ENCODE measurements at regions not wholly inside any gene's neighbourhood (a gene's known extent, or its start where the extent isn't known, plus 50 kb on each side); places are given as distances from the start of the nearest gene placed in this dataset.

GRCh38 chr20:57986666-57987065, 241.8 kb downstream of the ANKRD60 start:
- no peak for DNase-seq (ENCODE audit: extremely low read depth, low read depth)
- no peak for TF ChIP-seq CTCF (IDR thresholded peaks at IDR 0.05; ENCODE audit: low read depth, low read length, missing control alignments)

GRCh38 chr20:57985278-57985677, 243.2 kb downstream of the ANKRD60 start:
- TF ChIP-seq CTCF (IDR thresholded peaks at IDR 0.05; ENCODE audit: low read depth, low read length, missing control alignments): no peak
- H3K4me3 ChIP-seq (replicated peaks; ENCODE audit: low read depth, low read length): no peak overlapping the region
- no peak for DNase-seq (ENCODE audit: extremely low read depth, low read depth)

More at GRCh38 chr20:57986666-57987065, 241.8 kb downstream of the ANKRD60 start:
- H3K4me3 ChIP-seq (replicated peaks; ENCODE audit: low read depth, low read length): no peak overlapping the region

GRCh38 chr20:57983082-57983481, 245.4 kb downstream of the ANKRD60 start:
- TF ChIP-seq CTCF (IDR thresholded peaks at IDR 0.05; ENCODE audit: low read depth, low read length, missing control alignments): no peak
- DNase-seq (ENCODE audit: extremely low read depth, low read depth): no peak
- H3K4me3 ChIP-seq (replicated peaks; ENCODE audit: low read depth, low read length): no peak overlapping the region

GRCh38 chr20:57980506-57980905, 247.9 kb downstream of the ANKRD60 start:
- no peak for TF ChIP-seq CTCF (IDR thresholded peaks at IDR 0.05; ENCODE audit: low read depth, low read length, missing control alignments)
- H3K4me3 ChIP-seq (replicated peaks; ENCODE audit: low read depth, low read length): no peak overlapping the region
- no peak for DNase-seq (ENCODE audit: extremely low read depth, low read depth)

GRCh38 chr20:57977569-57977968, 250.9 kb downstream of the ANKRD60 start:
- H3K4me3 ChIP-seq (replicated peaks; ENCODE audit: low read depth, low read length): no peak overlapping the region
- TF ChIP-seq CTCF (IDR thresholded peaks at IDR 0.05; ENCODE audit: low read depth, low read length, missing control alignments): no peak
- DNase-seq (ENCODE audit: extremely low read depth, low read depth): no peak

- no peak overlapping the region for H3K4me3 ChIP-seq (replicated peaks; ENCODE audit: low read depth, low read length)
- no peak for DNase-seq (ENCODE audit: extremely low read depth, low read depth)
- no peak for TF ChIP-seq CTCF (IDR thresholded peaks at IDR 0.05; ENCODE audit: low read depth, low read length, missing control alignments)
These were observed 251.3 kb downstream of the ANKRD60 start for GRCh38 chr20:57977141-57977540.

- TF ChIP-seq CTCF (IDR thresholded peaks at IDR 0.05; ENCODE audit: low read depth, low read length, missing control alignments): no peak
- no peak for DNase-seq (ENCODE audit: extremely low read depth, low read depth)
- no peak overlapping the region for H3K4me3 ChIP-seq (replicated peaks; ENCODE audit: low read depth, low read length)
These were observed 253.6 kb downstream of the ANKRD60 start for GRCh38 chr20:57974863-57975262.

All from HFF-Myc (cell line).